OCI-LY1 (cell line): ENCODE measurements at regions not wholly inside any gene's neighbourhood (a gene's known extent, or its start where the extent isn't known, plus 50 kb on each side); places are given as distances from the start of the nearest gene placed in this dataset.

Source experiments
- H2AFZ ChIP-seq: fragments of 200-600 bp; sonication (generic), shearing (Covaris generic); 2 replicates; pipeline ENCODE4 v1.6.0; 2014; ENCODE audit warnings: antibody characterized with exemption, mild to moderate bottlenecking, low read length
- H3F3A ChIP-seq: fragments of 200-600 bp; sonication (generic), shearing (Covaris generic); 2 replicates; pipeline ENCODE4 v1.6.0; 2014; ENCODE audit warnings: mild to moderate bottlenecking, antibody characterized with exemption, low read length, moderate library complexity; ENCODE audit not compliant: insufficient read depth
- H3K27ac ChIP-seq: fragments of 200-600 bp; sonication (generic); 2 replicates; pipeline ENCODE4 v1.5.1; 2014; ENCODE audit warnings: low read length, mixed run types, mild to moderate bottlenecking, low read depth; ENCODE audit not compliant: poor library complexity, severe bottlenecking
- H3K27me3 ChIP-seq: fragments of 200-600 bp; sonication (generic); 2 replicates; pipeline ENCODE4 v1.6.0; 2014; ENCODE audit warnings: antibody characterized with exemption, mild to moderate bottlenecking, low read length, moderate library complexity; ENCODE audit not compliant: insufficient read depth
- H3K36me3 ChIP-seq: fragments of 200-600 bp; sonication (generic); 2 replicates; pipeline ENCODE4 v1.6.1; 2014; ENCODE audit warnings: mild to moderate bottlenecking, antibody characterized with exemption, low read length, moderate library complexity, mixed read lengths; ENCODE audit not compliant: insufficient read depth
- H3K4me1 ChIP-seq: fragments of 200-600 bp; sonication (generic); 2 replicates; pipeline ENCODE4 v1.5.1; 2014; ENCODE audit warnings: mild to moderate bottlenecking, low read length, moderate library complexity; ENCODE audit not compliant: insufficient read depth, severe bottlenecking
- H3K4me2 ChIP-seq: fragments of 200-600 bp; sonication (generic), shearing (Covaris generic); 2 replicates; pipeline ENCODE4 v1.6.1; 2014; ENCODE audit warnings: low read length
- H3K4me3 ChIP-seq: fragments of 200-600 bp; sonication (generic); 2 replicates; pipeline ENCODE4 v1.5.1; 2014; ENCODE audit warnings: low read length, low read depth, mild to moderate bottlenecking, mixed read lengths; ENCODE audit not compliant: poor library complexity, severe bottlenecking
- H3K79me2 ChIP-seq: fragments of 200-600 bp; shearing (Covaris generic); 2 replicates; pipeline ENCODE4 v1.6.1; 2016; ENCODE audit warnings: mixed run types, low read length, mixed read lengths; ENCODE audit not compliant: insufficient read depth
- H3K9ac ChIP-seq: fragments of 200-600 bp; sonication (generic), shearing (Covaris generic); 2 replicates; pipeline ENCODE4 v1.6.1; 2014; ENCODE audit warnings: mild to moderate bottlenecking, low read length, mixed read lengths
- H3K9me2 ChIP-seq: fragments of 200-600 bp; sonication (generic), shearing (Covaris generic); 2 replicates; pipeline ENCODE4 v1.6.1; 2014; ENCODE audit warnings: low read depth, mild to moderate bottlenecking, low read length, mixed read lengths
- H3K9me3 ChIP-seq: fragments of 200-600 bp; shearing (Covaris generic); 2 replicates; pipeline ENCODE4 v1.6.1; 2014; ENCODE audit warnings: low read length, mixed read lengths
- H4K20me1 ChIP-seq: fragments of 200-600 bp; sonication (generic), shearing (Covaris generic); 2 replicates; pipeline ENCODE4 v1.6.0; 2016; ENCODE audit warnings: mild to moderate bottlenecking, low read length; ENCODE audit not compliant: insufficient read depth
- EZH2 ChIP-seq: fragments of 200-600 bp; sonication (generic), shearing (Covaris generic); IDR thresholded peaks from 2 replicates; pipeline ENCODE4 v1.8.0; 2017; ENCODE audit warnings: borderline replicate concordance, mixed run types, mild to moderate bottlenecking, antibody characterized with exemption, low read length, moderate library complexity, mixed read lengths
- TF ChIP-seq, protein P1 (sequence below): fragments of 200-600 bp; sonication (generic), shearing (Covaris generic); IDR thresholded peaks from 2 replicates; pipeline ENCODE4 v1.5.1; 2017; ENCODE audit warnings: mild to moderate bottlenecking, antibody characterized with exemption, low read length, moderate library complexity, mixed read lengths

DNA sequence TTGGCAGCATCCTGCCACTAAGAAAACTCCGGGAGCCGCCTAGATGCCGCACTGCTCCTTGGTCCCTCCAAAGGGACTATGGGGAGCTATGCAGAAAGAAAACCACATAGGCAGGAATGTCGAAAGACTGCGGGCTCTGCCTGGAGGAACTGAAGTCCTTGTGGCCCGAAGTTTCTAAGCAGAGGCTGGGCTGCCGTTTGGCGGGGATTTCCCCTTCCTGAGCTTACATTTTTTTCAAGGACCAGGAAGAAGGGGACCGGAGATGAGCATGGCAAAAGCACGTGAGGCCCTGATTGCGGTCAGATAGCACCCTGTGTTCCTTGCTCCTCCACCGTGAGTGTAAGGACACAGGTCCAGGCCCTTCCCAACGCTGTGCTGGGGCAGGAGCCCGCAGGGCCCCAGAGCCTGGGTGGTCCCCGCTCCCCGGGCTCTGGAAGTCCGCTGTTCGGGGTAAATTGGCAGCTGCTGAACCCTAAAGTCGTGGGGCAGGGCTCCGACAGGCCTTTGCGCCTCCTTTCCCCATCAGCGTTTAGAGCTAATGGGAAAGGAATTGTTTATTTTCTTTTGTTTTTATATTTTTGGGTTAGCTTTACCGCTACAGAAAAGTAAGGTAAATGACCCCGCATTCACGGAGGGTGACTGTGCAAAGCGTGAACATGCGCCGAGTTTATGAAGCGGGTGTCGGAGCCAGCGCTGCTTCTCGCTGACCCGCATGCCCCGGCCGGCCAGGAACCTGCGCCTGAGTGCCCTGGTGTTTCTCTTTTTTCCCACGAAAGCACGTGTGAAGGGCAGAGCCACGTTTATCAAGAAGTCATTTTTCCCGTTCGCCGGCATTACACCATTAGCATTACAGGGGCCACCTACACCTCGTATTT lies 356.5 kb upstream of the ZNF32 start:
- no peak for TF ChIP-seq EZH2
- no peak overlapping the region for H3K9ac ChIP-seq
- H3K9me2 ChIP-seq, result no peaks in the 10 kb centered on the region
- H3K4me3 ChIP-seq, result no peak overlapping the region
- H3K4me1 ChIP-seq, result no peaks in the 10 kb centered on the region
- H3K9me3 ChIP-seq, result no peaks in the 10 kb centered on the region
- H3K27ac ChIP-seq, result no peak overlapping the region
- H3K79me2 ChIP-seq, result no peaks in the 10 kb centered on the region
- no peaks in the 10 kb centered on the region for H3K36me3 ChIP-seq
- no peak overlapping the region for H2AFZ ChIP-seq
- H3F3A ChIP-seq, result no peaks in the 10 kb centered on the region
- H3K27me3 ChIP-seq, result no peaks in the 10 kb centered on the region
- no peaks in the 10 kb centered on the region for H4K20me1 ChIP-seq
- H3K4me2 ChIP-seq, result no peak overlapping the region

DNA sequence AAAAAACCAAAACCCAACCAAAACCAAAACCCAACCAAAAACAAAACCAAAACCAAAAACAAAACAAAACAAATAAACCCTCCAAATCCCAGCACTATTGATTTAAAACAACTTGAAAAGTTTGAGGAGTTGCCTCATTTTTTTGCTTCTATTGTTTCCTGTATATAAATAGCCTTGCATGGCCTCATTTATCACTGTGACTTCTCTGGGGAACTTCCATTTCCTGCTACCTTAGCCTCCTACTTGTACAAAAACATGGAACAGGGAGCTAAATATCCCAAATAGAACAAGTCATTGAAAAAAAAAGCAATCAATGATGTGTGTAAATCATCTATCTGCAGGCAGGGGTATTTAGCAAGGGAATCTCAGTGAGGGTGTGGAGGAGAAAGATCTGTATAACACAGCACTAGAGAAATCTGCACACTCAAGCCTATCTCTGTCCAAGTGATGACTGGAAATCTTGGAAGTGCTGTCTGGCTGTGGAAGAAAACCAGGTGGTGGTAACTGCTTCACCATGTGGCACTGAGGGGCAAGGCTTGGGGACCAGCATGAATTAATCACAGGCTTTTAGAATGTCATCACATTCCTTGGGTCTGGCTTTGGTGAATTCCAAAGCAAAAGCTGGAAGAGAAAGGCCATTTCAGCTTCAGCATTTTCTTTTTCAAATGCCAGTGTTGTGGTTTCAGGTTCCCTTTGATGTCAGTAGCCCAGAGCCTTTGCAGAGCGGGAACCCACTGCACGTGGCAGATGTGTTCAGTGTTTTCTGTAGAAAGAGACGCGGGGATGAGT lies 349.5 kb upstream of the ZNF32 start:
- Histone ChIP-seq H3K36me3 (no peaks in the 10 kb centered on the region), H3K9me3 (no peaks in the 10 kb centered on the region), H3K9me2 (no peaks in the 10 kb centered on the region), H3K4me2 (no peak overlapping the region), H3K79me2 (no peaks in the 10 kb centered on the region), H3K27me3 (no peaks in the 10 kb centered on the region), H3K27ac (no peak overlapping the region), H4K20me1 (no peaks in the 10 kb centered on the region), H3K4me3 (no peak overlapping the region), H3F3A (no peaks in the 10 kb centered on the region), H3K9ac (no peak overlapping the region), H3K4me1 (no peaks in the 10 kb centered on the region), H2AFZ (no peak overlapping the region)
- TF ChIP-seq EZH2, result no peak
- TF ChIP-seq, protein P1, sequence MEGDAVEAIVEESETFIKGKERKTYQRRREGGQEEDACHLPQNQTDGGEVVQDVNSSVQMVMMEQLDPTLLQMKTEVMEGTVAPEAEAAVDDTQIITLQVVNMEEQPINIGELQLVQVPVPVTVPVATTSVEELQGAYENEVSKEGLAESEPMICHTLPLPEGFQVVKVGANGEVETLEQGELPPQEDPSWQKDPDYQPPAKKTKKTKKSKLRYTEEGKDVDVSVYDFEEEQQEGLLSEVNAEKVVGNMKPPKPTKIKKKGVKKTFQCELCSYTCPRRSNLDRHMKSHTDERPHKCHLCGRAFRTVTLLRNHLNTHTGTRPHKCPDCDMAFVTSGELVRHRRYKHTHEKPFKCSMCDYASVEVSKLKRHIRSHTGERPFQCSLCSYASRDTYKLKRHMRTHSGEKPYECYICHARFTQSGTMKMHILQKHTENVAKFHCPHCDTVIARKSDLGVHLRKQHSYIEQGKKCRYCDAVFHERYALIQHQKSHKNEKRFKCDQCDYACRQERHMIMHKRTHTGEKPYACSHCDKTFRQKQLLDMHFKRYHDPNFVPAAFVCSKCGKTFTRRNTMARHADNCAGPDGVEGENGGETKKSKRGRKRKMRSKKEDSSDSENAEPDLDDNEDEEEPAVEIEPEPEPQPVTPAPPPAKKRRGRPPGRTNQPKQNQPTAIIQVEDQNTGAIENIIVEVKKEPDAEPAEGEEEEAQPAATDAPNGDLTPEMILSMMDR, result no peak

DNA sequence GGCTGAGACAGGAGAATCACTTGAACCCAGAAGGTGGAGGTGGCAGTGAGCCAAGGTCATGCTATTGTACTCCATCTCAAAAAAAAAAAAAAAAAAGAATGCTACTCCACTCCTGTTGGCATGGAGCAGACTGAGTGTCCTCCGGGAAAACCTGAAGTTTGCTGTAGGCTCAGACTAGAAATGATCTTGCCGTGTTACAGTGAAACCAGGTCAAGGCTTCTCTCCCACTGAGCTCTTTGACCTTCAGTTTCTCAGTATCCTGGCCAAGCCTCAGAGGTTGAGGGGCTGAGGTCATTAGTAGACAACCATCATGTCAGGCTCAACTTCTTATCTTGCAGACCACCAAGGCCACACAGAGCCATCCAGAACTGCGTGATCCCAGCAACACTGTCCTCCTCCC lies 348.6 kb upstream of the ZNF32 start:
- no peak overlapping the region for H3K4me2 ChIP-seq
- no peaks in the 10 kb centered on the region for H3K36me3 ChIP-seq
- no peak for TF ChIP-seq EZH2
- TF ChIP-seq, protein P1, result no peak
- no peaks in the 10 kb centered on the region for H3K9me3 ChIP-seq
- H4K20me1 ChIP-seq, result no peaks in the 10 kb centered on the region
- H3K9me2 ChIP-seq, result no peaks in the 10 kb centered on the region
- H3K27ac ChIP-seq, result no peak overlapping the region
- H3K4me1 ChIP-seq, result no peaks in the 10 kb centered on the region
- no peaks in the 10 kb centered on the region for H3K79me2 ChIP-seq
- no peaks in the 10 kb centered on the region for H3F3A ChIP-seq
- no peaks in the 10 kb centered on the region for H3K27me3 ChIP-seq
- H3K9ac ChIP-seq, result no peak overlapping the region
- no peak overlapping the region for H2AFZ ChIP-seq
- H3K4me3 ChIP-seq, result no peak overlapping the region
